Brain microvascular endothelial cell (primary cell): ENCODE measurements at regions not wholly inside any gene's neighbourhood (a gene's known extent, or its start where the extent isn't known, plus 50 kb on each side); places are given as distances from the start of the nearest gene placed in this dataset.
"Not testable (repeated sequence)": the region's sequence is repeated elsewhere in the genome, so short reads cannot be mapped to it uniquely, and the experiment has no call there.

Experiments used
- DNase-seq: peaks from one replicate; pipeline ENCODE4 v3.0.0-alpha.2; 2020
- H3K27ac ChIP-seq: fragments of 250-450 bp; sonication (Bioruptor Pico); 2 replicates; pipeline ENCODE4 v1.5.1; 2020; ENCODE audit warnings: mild to moderate bottlenecking, moderate library complexity
- H3K27me3 ChIP-seq: fragments of 250-450 bp; sonication (Bioruptor Pico); replicated peaks from 2 replicates; pipeline ENCODE4 v1.5.1; 2020; ENCODE audit warnings: mild to moderate bottlenecking
- H3K36me3 ChIP-seq: fragments of 250-450 bp; sonication (Bioruptor Pico); replicated peaks from 2 replicates; pipeline ENCODE4 v1.5.1; 2020; ENCODE audit warnings: mild to moderate bottlenecking
- H3K4me3 ChIP-seq: 2 replicates; pipeline ENCODE4 v1.5.1; 2011; ENCODE audit warnings: low read depth, mild to moderate bottlenecking, control low read depth, low read length, moderate library complexity
- CTCF ChIP-seq: IDR thresholded peaks from 2 replicates; pipeline ENCODE4 v1.5.1; 2011; ENCODE audit warnings: low read depth, mild to moderate bottlenecking, moderate library complexity, low read length, control low read depth, inconsistent platforms; ENCODE audit errors: missing control alignments
- in situ Hi-C: cut with HindIII; loops from 2 replicates; pipeline ENCODE4 v1.10.0; 2017; ENCODE audit warnings: low sequenced_read_pairs, low pct_ligation_motif_present

GRCh38 chr20:55095745-55096400 is 620.5 kb downstream of the DOK5 start:
- Histone ChIP-seq H3K36me3 (no peaks in the 10 kb centered on the region), H3K4me3 (no peak overlapping the region), H3K27me3 (no peaks in the 10 kb centered on the region), H3K27ac (no peak overlapping the region)
- in situ Hi-C loops = no loop called here
- DNase-seq = no peak
- TF ChIP-seq CTCF = no peak

- TF ChIP-seq CTCF = no peak
- Histone ChIP-seq H3K27ac (no peak overlapping the region), H3K4me3 (no peak overlapping the region), H3K36me3 (no peaks in the 10 kb centered on the region), H3K27me3 (no peaks in the 10 kb centered on the region)
- in situ Hi-C loops = no loop called here
- no peak for DNase-seq
These were observed 619.0 kb downstream of the DOK5 start for GRCh38 chr20:55094353-55094861.

- no peak for TF ChIP-seq CTCF
- in situ Hi-C loops = no loop called here
These were observed 614.9 kb downstream of the DOK5 start for GRCh38 chr20:55090286-55090685.

GRCh38 chr20:55086421-55086820 is 611.0 kb downstream of the DOK5 start:
- TF ChIP-seq CTCF = no peak
- no peak overlapping the region for H3K4me3 ChIP-seq
- H3K36me3 ChIP-seq = no peaks in the 10 kb centered on the region
- in situ Hi-C loops = no loop called here
- no peak overlapping the region for H3K27ac ChIP-seq
- H3K27me3 ChIP-seq = no peaks in the 10 kb centered on the region
- DNase-seq = no peak

More at GRCh38 chr20:55090286-55090685, 614.9 kb downstream of the DOK5 start:
- no peak overlapping the region for H3K27ac ChIP-seq
- H3K36me3 ChIP-seq = no peaks in the 10 kb centered on the region
- no peak overlapping the region for H3K4me3 ChIP-seq
- DNase-seq = no peak
- no peaks in the 10 kb centered on the region for H3K27me3 ChIP-seq

- no peaks in the 10 kb centered on the region for H3K36me3 ChIP-seq
- no peak for DNase-seq
- in situ Hi-C loops = no loop called here
- no peak for TF ChIP-seq CTCF
- no peaks in the 10 kb centered on the region for H3K27me3 ChIP-seq
- no peak overlapping the region for H3K4me3 ChIP-seq
- no peak overlapping the region for H3K27ac ChIP-seq
These were observed 604.5 kb downstream of the DOK5 start for GRCh38 chr20:55079917-55080316.

- H3K4me3 ChIP-seq, in situ Hi-C loops, DNase-seq, H3K27ac ChIP-seq, H3K36me3 ChIP-seq, H3K27me3 ChIP-seq: not testable (repeated sequence)
These were observed 599.0 kb downstream of the DOK5 start for GRCh38 chr20:55074266-55074840.
